VCaP (cell line): ENCODE measurements at regions not wholly inside any gene's neighbourhood (a gene's known extent, or its start where the extent isn't known, plus 50 kb on each side); places are given as distances from the start of the nearest gene placed in this dataset.

Experiments used
- H3K27ac ChIP-seq: fragments of 450-650 bp; 2 replicates; pipeline ENCODE4 v1.5.1; 2017
- CTCF ChIP-seq: fragments of 450-650 bp; conservative IDR thresholded peaks from 2 replicates; pipeline ENCODE4 v1.5.1; 2017; ENCODE audit warnings: mild to moderate bottlenecking, moderate library complexity

GRCh38 chr14:65211341-65211987 is 109.1 kb upstream of the MAX start:
- TF ChIP-seq CTCF, result no peak
- H3K27ac ChIP-seq, result no peak overlapping the region

GRCh38 chr14:65213316-65213715 is 111.0 kb upstream of the MAX start:
- no peak overlapping the region for H3K27ac ChIP-seq
- TF ChIP-seq CTCF, result no peak

GRCh38 chr14:65214741-65215140 is 112.4 kb upstream of the MAX start:
- H3K27ac ChIP-seq, result peak overlapping the region; percentile 31

GRCh38 chr14:65219353-65219752 is 117.0 kb upstream of the MAX start:
- no peak for TF ChIP-seq CTCF
- H3K27ac ChIP-seq, result no peak overlapping the region

More at GRCh38 chr14:65214741-65215140, 112.4 kb upstream of the MAX start:
- peak; percentile 8; the same call in 1 of the 2 replicates for TF ChIP-seq CTCF

- TF ChIP-seq CTCF, result peak; percentile 80
- H3K27ac ChIP-seq, result no peak overlapping the region
Measured at GRCh38 chr14:65222440-65222858, 120.1 kb upstream of the MAX start.

GRCh38 chr14:65223636-65224035 is 121.3 kb upstream of the MAX start:
- peak overlapping the region; percentile 45; the same call in 1 of the 2 replicates for H3K27ac ChIP-seq
- TF ChIP-seq CTCF, result no peak

GRCh38 chr14:65224799-65225198 is 122.5 kb upstream of the MAX start:
- TF ChIP-seq CTCF, result no peak
- H3K27ac ChIP-seq, result peak overlapping the region; percentile 45
